Natural killer cell (primary cell): ENCODE measurements at regions not wholly inside any gene's neighbourhood (a gene's known extent, or its start where the extent isn't known, plus 50 kb on each side); places are given as distances from the start of the nearest gene placed in this dataset.

Experiments
- ATAC-seq, 3 donors: fragments of 150-1000 bp in 2 of 3; fragments of 200-7000 bp in 1 of 3; cut with Tn5 transposase; 1 replicate in 1 of 3; 2 replicates in 2 of 3; pipeline ENCODE4 v1.10.0; 2021; ENCODE audit warnings: mild to moderate bottlenecking in 2 of 3, moderate library complexity in 2 of 3
- DNase-seq, 2 donors: peaks; one replicate each; pipeline versions ENCODE4 v3.0.0 to v3.0.0-alpha.2; 2013 to 2021; ENCODE audit warnings: mixed read lengths in 1 of 2
- H3K27ac ChIP-seq: one replicate; pipeline ENCODE4 v1.5.1; 2013; ENCODE audit warnings: mild to moderate bottlenecking, low read length
- H3K27me3 ChIP-seq: one replicate; pipeline ENCODE4 v1.6.1; 2013; ENCODE audit warnings: low read length; ENCODE audit not compliant: control insufficient read depth, insufficient read depth
- H3K36me3 ChIP-seq: one replicate; pipeline ENCODE4 v1.6.1; 2013; ENCODE audit warnings: low read length; ENCODE audit not compliant: control insufficient read depth, insufficient read depth
- H3K4me1 ChIP-seq: one replicate; pipeline ENCODE4 v1.6.1; 2013; ENCODE audit warnings: low read length; ENCODE audit not compliant: control insufficient read depth, insufficient read depth
- H3K4me3 ChIP-seq: one replicate; pipeline ENCODE4 v1.5.1; 2013; ENCODE audit warnings: low read length
- H3K9me3 ChIP-seq: one replicate; pipeline ENCODE4 v1.6.1; 2013; ENCODE audit warnings: low read length; ENCODE audit not compliant: control insufficient read depth, insufficient read depth
- H3K27ac Mint-ChIP-seq, 2 donors: one replicate each; pipeline ENCODE4 v1.8.0; 2022; ENCODE audit warnings: mild to moderate bottlenecking in 2 of 2, mixed read lengths in 2 of 2, moderate library complexity in 1 of 2
- H3K27me3 Mint-ChIP-seq, 2 donors: one replicate each; pipeline ENCODE4 v1.8.0; 2022; ENCODE audit warnings: low read depth in 2 of 2, mixed read lengths in 2 of 2
- H3K36me3 Mint-ChIP-seq: one replicate; pipeline ENCODE4 v1.8.0; 2022; ENCODE audit warnings: mixed read lengths
- H3K4me1 Mint-ChIP-seq, 2 donors: one replicate each; pipeline ENCODE4 v1.8.0; 2022; ENCODE audit warnings: mixed read lengths in 2 of 2
- H3K4me3 Mint-ChIP-seq: one replicate; pipeline ENCODE4 v1.8.0; 2022; ENCODE audit warnings: mild to moderate bottlenecking, moderate library complexity, mixed read lengths
- H3K9me3 Mint-ChIP-seq, 2 donors: one replicate each; pipeline ENCODE4 v1.8.0; 2022; ENCODE audit warnings: mixed read lengths in 2 of 2
- WGBS: methylation state at CpG from one replicate; pipeline ENCODE4 v1.1.7; 2013; ENCODE audit warnings: missing lambda C conversion rate; ENCODE audit not compliant: insufficient coverage; 5-methylcytosine and 5-hydroxymethylcytosine counted together
- intact Hi-C: fragments of 100-400 bp; cut with micrococcal nuclease; formaldehyde crosslinking; loops from one replicate; pipeline ENCODE4 v1.14.2; 2022
- TF ChIP-seq, protein P1 (sequence below): fragments of 200-600 bp; IDR thresholded peaks from one replicate; pipeline ENCODE4 v1.8.0; 2022; ENCODE audit warnings: antibody characterized with exemption

DNA sequence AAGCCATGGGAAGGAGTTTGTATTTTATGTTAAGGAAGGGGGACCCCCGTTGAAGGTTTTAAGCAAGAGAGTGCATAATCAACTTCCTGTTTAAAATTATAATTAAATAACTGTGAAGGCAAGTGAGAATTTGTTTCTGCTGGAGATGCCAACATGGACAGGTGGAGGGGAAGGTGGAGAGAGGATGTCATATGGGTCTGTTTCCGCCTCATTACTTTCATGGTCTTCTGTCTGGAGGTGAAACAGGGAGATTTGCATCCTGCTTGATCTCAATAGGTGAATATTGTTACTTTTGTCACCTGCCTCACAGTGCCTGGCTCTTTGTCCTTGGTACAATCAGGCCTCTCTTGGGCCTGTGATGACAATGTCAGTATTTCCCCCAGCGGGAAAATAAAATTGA lies 300.6 kb upstream of the LMCD1 start:
- no peak for DNase-seq
- H3K9me3 Mint-ChIP-seq: no peaks in the 10 kb centered on the region
- intact Hi-C loops: no loop called here
- Histone ChIP-seq H3K4me3 (no peak overlapping the region), H3K36me3 (no peaks in the 10 kb centered on the region), H3K4me1 (no peaks in the 10 kb centered on the region), H3K27ac (no peak overlapping the region), H3K27me3 (no peaks in the 10 kb centered on the region), H3K9me3 (no peaks in the 10 kb centered on the region)
- no peaks in the 10 kb centered on the region for H3K36me3 Mint-ChIP-seq
- no peak overlapping the region for H3K27ac Mint-ChIP-seq
- H3K4me3 Mint-ChIP-seq: no peak overlapping the region
- TF ChIP-seq, protein P1, sequence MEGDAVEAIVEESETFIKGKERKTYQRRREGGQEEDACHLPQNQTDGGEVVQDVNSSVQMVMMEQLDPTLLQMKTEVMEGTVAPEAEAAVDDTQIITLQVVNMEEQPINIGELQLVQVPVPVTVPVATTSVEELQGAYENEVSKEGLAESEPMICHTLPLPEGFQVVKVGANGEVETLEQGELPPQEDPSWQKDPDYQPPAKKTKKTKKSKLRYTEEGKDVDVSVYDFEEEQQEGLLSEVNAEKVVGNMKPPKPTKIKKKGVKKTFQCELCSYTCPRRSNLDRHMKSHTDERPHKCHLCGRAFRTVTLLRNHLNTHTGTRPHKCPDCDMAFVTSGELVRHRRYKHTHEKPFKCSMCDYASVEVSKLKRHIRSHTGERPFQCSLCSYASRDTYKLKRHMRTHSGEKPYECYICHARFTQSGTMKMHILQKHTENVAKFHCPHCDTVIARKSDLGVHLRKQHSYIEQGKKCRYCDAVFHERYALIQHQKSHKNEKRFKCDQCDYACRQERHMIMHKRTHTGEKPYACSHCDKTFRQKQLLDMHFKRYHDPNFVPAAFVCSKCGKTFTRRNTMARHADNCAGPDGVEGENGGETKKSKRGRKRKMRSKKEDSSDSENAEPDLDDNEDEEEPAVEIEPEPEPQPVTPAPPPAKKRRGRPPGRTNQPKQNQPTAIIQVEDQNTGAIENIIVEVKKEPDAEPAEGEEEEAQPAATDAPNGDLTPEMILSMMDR: no peak
- WGBS: 86% methylated on average over 3 of the region's 3 CpGs
- no peaks in the 10 kb centered on the region for H3K4me1 Mint-ChIP-seq
- H3K27me3 Mint-ChIP-seq: no peaks in the 10 kb centered on the region
- no peak for ATAC-seq

GRCh38 chr3:8201886-8202285 lies 299.7 kb upstream of the LMCD1 start:
- Histone ChIP-seq H3K36me3 (no peaks in the 10 kb centered on the region), H3K27me3 (no peaks in the 10 kb centered on the region), H3K9me3 (no peaks in the 10 kb centered on the region), H3K4me3 (no peak overlapping the region), H3K4me1 (no peaks in the 10 kb centered on the region), H3K27ac (no peak overlapping the region)
- WGBS: 86% methylated on average over 4 of the region's 4 CpGs
- TF ChIP-seq, protein P1: no peak
- H3K27ac Mint-ChIP-seq: no peak overlapping the region
- no peaks in the 10 kb centered on the region for H3K36me3 Mint-ChIP-seq
- H3K27me3 Mint-ChIP-seq: no peaks in the 10 kb centered on the region
- H3K4me3 Mint-ChIP-seq: no peak overlapping the region
- DNase-seq (no peak), ATAC-seq (no peak)
- intact Hi-C loops: no loop called here
- no peaks in the 10 kb centered on the region for H3K9me3 Mint-ChIP-seq
- H3K4me1 Mint-ChIP-seq: no peaks in the 10 kb centered on the region

DNA sequence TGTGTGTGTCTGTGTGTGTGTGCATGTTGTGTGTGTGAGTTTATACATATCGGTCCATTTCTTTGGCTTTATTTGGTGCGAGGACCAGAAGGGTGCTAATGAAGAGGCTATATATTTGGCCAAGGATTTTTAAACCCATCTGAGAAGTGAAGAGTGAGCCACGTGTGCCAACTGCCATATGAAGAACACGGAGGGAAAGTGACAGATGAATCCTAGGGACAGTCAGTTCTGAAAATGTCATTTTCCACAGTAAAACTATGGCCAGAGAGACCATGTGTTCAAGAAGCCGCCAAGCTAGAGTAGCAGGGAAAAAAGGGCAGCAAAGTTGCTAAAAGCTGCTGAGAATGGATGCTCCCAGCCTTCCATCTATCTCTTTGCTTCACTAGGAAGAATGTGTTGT lies 297.3 kb upstream of the LMCD1 start:
- no peaks in the 10 kb centered on the region for H3K36me3 Mint-ChIP-seq
- no peaks in the 10 kb centered on the region for H3K4me1 ChIP-seq
- H3K9me3 ChIP-seq: no peaks in the 10 kb centered on the region
- no peak overlapping the region for H3K4me3 ChIP-seq
- no peaks in the 10 kb centered on the region for H3K36me3 ChIP-seq
- DNase-seq (no peak), ATAC-seq (no peak)
- no peak overlapping the region for H3K4me3 Mint-ChIP-seq
- intact Hi-C loops: no loop called here
- no peak overlapping the region for H3K27ac ChIP-seq
- H3K27me3 ChIP-seq: no peaks in the 10 kb centered on the region
- H3K4me1 Mint-ChIP-seq: no peaks in the 10 kb centered on the region
- TF ChIP-seq, protein P1: no peak
- WGBS: 87% methylated on average over 5 of the region's 5 CpGs
- H3K27ac Mint-ChIP-seq: no peak overlapping the region
- no peaks in the 10 kb centered on the region for H3K9me3 Mint-ChIP-seq
- no peaks in the 10 kb centered on the region for H3K27me3 Mint-ChIP-seq

DNA sequence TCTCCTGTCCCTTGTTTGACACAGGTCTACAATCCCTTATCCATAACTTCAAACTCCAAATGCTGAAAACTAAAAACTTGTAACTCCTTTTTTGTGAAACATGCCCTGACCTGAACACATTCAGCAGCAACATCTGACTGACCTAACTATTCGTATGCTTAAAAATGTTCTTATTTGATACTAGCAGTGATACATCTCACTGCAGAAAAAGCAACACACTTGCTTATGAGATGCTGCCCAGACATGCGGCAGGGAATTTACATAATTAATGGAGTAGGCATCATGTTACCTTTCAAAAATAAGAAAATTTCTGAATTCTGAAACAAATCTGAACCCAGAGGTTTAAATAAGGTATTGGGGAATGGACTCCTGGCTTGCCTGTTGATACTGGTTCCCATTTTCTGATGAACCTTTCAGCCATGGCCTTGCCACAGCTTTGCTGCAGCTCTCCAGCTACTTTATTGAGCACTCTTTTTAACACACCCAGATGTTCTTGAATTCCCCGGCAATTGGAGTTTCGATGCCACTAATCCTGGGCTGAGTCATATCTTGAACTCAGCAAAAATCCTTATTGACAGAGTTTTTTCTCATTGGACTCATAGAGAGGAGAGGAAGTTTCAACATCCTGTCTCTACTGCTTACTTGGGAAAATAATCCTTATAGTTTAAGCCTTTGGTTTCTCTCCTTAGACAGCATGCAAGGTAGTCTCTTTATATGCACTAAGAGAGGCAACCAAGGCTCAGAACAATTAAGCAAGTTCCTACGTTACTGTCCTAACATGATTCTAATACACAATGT lies 296.6 kb upstream of the LMCD1 start:
- DNase-seq (no peak), ATAC-seq (no peak)
- Mint-ChIP-seq H3K27me3 (no peaks in the 10 kb centered on the region), H3K4me3 (no peak overlapping the region), H3K4me1 (no peaks in the 10 kb centered on the region), H3K36me3 (no peaks in the 10 kb centered on the region), H3K27ac (no peak overlapping the region), H3K9me3 (no peaks in the 10 kb centered on the region)
- no peaks in the 10 kb centered on the region for H3K9me3 ChIP-seq
- no peaks in the 10 kb centered on the region for H3K4me1 ChIP-seq
- H3K27me3 ChIP-seq: no peaks in the 10 kb centered on the region
- H3K36me3 ChIP-seq: no peaks in the 10 kb centered on the region
- intact Hi-C loops: no loop called here
- TF ChIP-seq, protein P1: no peak
- H3K4me3 ChIP-seq: no peak overlapping the region
- 89% methylated on average over 5 of the region's 5 CpGs for WGBS
- no peak overlapping the region for H3K27ac ChIP-seq
